ENCODE measurements at regions not wholly inside any gene's neighbourhood (a gene's known extent, or its start where the extent isn't known, plus 50 kb on each side); places are given as distances from the start of the nearest gene placed in this dataset.

DNA sequence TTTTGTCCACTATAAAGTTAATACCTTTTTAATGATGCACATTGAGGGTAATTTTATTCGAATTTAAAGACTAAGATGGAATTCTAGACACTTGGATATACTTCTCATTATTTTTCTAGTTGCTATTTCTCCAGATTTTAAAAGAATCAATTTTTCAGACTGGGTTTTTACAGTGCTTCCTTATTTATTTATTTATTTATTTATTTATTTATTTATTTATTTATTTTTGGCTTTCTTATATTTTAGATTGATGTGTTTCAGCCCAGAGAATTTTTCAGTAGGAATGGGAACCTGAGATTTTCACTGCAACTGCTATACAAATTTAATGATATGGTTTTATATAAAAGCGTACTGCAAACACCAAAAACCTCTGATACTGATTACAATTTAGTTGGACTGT is 448.7 kb downstream of the ZPLD1 start:
- intact Hi-C loops (cut with DNase I): no loop called here
- no peaks in the 10 kb centered on the region for H3K9me3 ChIP-seq (replicated peaks in 1 of 3)

DNA sequence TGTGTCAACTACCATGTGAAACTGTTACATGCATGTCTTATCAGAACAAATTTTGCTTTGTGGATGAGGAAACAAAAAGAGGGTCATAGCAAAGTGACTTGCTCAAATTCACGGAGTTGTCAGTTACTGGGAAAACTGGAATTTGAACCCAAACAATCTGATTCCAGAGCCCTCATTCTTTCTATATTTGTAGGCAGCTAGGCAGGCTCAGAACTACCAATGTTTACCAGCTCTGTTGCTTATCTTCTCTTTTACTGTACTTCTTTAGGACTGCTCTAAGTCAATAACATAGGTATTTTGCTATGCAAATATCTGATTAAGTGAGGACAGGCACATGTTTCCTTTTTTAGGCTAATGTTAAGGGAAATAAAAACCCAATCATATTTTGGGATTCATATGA is 450.5 kb downstream of the ZPLD1 start:
- no peak overlapping the region for H3K27ac ChIP-seq
- DNase-seq: no peak
- WGBS, 4 donors: 67 to 95% (median 90%) methylated on average over 1 of the region's 1 CpG
- no peaks in the 10 kb centered on the region for H3K36me3 ChIP-seq (replicated peaks in 1 of 2)
- no peak for TF ChIP-seq POLR2A (IDR thresholded peaks at IDR 0.05)
- TF ChIP-seq, protein P1, sequence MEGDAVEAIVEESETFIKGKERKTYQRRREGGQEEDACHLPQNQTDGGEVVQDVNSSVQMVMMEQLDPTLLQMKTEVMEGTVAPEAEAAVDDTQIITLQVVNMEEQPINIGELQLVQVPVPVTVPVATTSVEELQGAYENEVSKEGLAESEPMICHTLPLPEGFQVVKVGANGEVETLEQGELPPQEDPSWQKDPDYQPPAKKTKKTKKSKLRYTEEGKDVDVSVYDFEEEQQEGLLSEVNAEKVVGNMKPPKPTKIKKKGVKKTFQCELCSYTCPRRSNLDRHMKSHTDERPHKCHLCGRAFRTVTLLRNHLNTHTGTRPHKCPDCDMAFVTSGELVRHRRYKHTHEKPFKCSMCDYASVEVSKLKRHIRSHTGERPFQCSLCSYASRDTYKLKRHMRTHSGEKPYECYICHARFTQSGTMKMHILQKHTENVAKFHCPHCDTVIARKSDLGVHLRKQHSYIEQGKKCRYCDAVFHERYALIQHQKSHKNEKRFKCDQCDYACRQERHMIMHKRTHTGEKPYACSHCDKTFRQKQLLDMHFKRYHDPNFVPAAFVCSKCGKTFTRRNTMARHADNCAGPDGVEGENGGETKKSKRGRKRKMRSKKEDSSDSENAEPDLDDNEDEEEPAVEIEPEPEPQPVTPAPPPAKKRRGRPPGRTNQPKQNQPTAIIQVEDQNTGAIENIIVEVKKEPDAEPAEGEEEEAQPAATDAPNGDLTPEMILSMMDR (IDR thresholded peaks at IDR 0.05): no peak
- intact Hi-C loops (cut with DNase I): no loop called here
- H3K4me3 ChIP-seq: no peak overlapping the region
- H3K4me1 ChIP-seq (replicated peaks in 1 of 2): no peaks in the 10 kb centered on the region
- no peaks in the 10 kb centered on the region for H3K9me3 ChIP-seq (replicated peaks in 1 of 3)
- no peaks in the 10 kb centered on the region for H3K27me3 ChIP-seq

More for the DNA sequence above, 448.7 kb downstream of the ZPLD1 start:
- no peaks in the 10 kb centered on the region for H3K4me1 ChIP-seq (replicated peaks in 1 of 2)
- TF ChIP-seq POLR2A (IDR thresholded peaks at IDR 0.05): no peak
- TF ChIP-seq, protein P1 (IDR thresholded peaks at IDR 0.05): no peak
- no peak for DNase-seq
- no peaks in the 10 kb centered on the region for H3K36me3 ChIP-seq (replicated peaks in 1 of 2)
- no peaks in the 10 kb centered on the region for H3K27me3 ChIP-seq
- no peak overlapping the region for H3K27ac ChIP-seq
- WGBS, 4 donors: 73 to 93% (median 86%) methylated on average over 2 of the region's 2 CpGs
- H3K4me3 ChIP-seq: no peak overlapping the region

DNA sequence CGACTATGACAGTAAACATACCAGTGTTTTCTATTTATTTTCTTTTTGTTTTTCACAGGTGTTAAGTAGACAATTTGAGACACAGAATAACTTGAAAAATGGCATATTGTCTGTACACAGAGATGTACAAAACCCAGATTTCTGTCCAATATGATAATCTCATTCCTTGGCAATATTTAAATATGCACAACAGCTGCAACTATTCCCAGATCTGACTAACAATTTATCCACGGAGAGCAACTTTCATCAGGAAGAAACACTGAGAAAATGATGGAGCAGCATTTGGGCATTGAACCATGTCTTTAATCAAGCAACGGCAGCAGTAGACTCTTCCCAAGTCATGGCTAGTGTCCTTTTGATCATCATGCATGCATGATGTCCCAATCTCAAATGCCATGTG is 452.6 kb downstream of the ZPLD1 start:
- intact Hi-C loops (cut with DNase I): no loop called here
- 71 to 81% (median 79%) methylated on average over 3 of the region's 3 CpGs for WGBS, 4 donors
- TF ChIP-seq, protein P1 (IDR thresholded peaks at IDR 0.05): no peak
- TF ChIP-seq POLR2A (IDR thresholded peaks at IDR 0.05): no peak
- H3K4me1 ChIP-seq (replicated peaks in 1 of 2): no peaks in the 10 kb centered on the region
- H3K27ac ChIP-seq: no peak overlapping the region
- H3K4me3 ChIP-seq: no peak overlapping the region
- no peaks in the 10 kb centered on the region for H3K9me3 ChIP-seq (replicated peaks in 1 of 3)
- DNase-seq: no peak
- H3K27me3 ChIP-seq: no peaks in the 10 kb centered on the region
- no peaks in the 10 kb centered on the region for H3K36me3 ChIP-seq (replicated peaks in 1 of 2)

DNA sequence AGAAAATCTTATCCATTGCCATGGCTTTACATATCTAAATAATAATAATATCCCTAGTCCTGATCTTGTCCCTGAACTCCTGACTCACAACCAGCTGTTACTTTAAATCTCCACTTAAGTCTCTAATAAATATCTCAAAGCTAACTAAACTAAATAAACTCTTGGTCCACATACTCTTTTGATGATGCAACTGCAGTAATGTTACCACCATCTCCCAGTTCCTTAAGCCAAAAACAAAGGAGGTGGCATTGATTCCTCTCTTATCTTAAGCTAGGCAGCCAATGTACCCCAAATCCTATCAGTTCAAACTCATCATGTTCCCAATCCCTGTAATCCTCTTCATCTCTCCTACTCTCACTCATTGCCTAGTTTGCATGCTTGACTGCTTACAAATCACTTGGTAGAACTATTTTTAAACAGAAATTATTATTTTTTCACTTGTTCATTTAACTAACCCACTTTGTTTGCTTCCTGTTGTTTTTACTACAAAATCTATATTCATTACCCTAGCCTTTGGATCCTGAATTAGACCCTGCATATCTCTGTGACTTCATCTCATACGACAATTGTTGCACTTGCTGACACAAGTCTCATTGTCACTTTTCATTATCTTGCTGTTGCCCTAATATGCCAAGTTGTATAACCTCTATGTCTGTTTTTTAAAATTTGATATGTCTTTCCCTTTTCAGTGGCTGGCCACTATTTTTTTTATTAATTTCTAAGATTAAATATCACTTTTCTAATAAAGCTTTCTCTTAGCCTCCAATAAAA is 462.2 kb downstream of the ZPLD1 start:
- Histone ChIP-seq H3K4me3 (no peak overlapping the region), H3K4me1 (replicated peaks in 1 of 2) (no peaks in the 10 kb centered on the region), H3K27ac (no peak overlapping the region), H3K36me3 (replicated peaks in 1 of 2) (no peaks in the 10 kb centered on the region), H3K9me3 (replicated peaks in 1 of 3) (no peaks in the 10 kb centered on the region), H3K27me3 (no peaks in the 10 kb centered on the region)
- WGBS, 4 donors: 80 to 91% (median 85%) methylated on average over 1 of the region's 1 CpG
- TF ChIP-seq, protein P1 (IDR thresholded peaks at IDR 0.05): no peak
- no peak for TF ChIP-seq POLR2A (IDR thresholded peaks at IDR 0.05)
- DNase-seq: no peak
- intact Hi-C loops (cut with DNase I): no loop called here
